Body of pancreas (tissue), 4 donors: ENCODE measurements at regions not wholly inside any gene's neighbourhood (a gene's known extent, or its start where the extent isn't known, plus 50 kb on each side); places are given as distances from the start of the nearest gene placed in this dataset.

ENCODE experiments used
- ATAC-seq: fragments of 150-250 bp; one replicate; pipeline ENCODE4 v1.9.1; 2016
- DNase-seq, 4 donors: peaks; one replicate each; pipeline ENCODE4 v3.0.0-alpha.2; 2019
- H3K27ac ChIP-seq, 4 donors: fragments of 200-600 bp; sonication (generic); 1 replicate in 3 of 4; 2 replicates in 1 of 4; pipeline versions ENCODE4 v1.5.1 to v1.6.1; 2016 to 2019; ENCODE audit warnings: mild to moderate bottlenecking in 1 of 4, mixed read lengths in 1 of 4, moderate library complexity in 1 of 4
- H3K27me3 ChIP-seq, 2 donors: fragments of 200-600 bp; sonication (generic); one replicate each; pipeline ENCODE4 v1.6.0; 2016; ENCODE audit warnings: mild to moderate bottlenecking in 1 of 2
- H3K36me3 ChIP-seq, 2 donors: fragments of 200-600 bp; sonication (generic); replicated peaks in 1 of 2; 2 replicates each; pipeline ENCODE4 v1.5.1; 2016; ENCODE audit warnings: low read depth in 2 of 2; ENCODE audit not compliant: insufficient read depth in 1 of 2
- H3K4me1 ChIP-seq: fragments of 200-600 bp; sonication (generic); one replicate; pipeline ENCODE4 v1.6.0; 2016
- H3K4me3 ChIP-seq, 2 donors: fragments of 200-600 bp; sonication (generic); 1 replicate in 1 of 2; 2 replicates in 1 of 2; pipeline ENCODE4 v1.5.1; 2016 to 2019
- H3K9me3 ChIP-seq, 3 donors: fragments of 200-600 bp; sonication (generic); 1 replicate in 2 of 3; 2 replicates in 1 of 3; pipeline ENCODE4 v1.5.1; 2016
- POLR2A ChIP-seq, 3 donors: fragments of 450-650 bp; IDR thresholded peaks; one replicate each; pipeline ENCODE4 v1.6.1; 2016; ENCODE audit warnings: antibody characterized with exemption in 3 of 3, mild to moderate bottlenecking in 2 of 3
- WGBS, 2 donors: methylation state at CpG; one replicate each; pipeline ENCODE4 v1.1.5; 2017; 5-methylcytosine and 5-hydroxymethylcytosine counted together
- intact Hi-C: fragments of 100-400 bp; cut with DNase I; formaldehyde crosslinking; loops from one replicate; pipeline ENCODE4 v1.15.1; 2023
- TF ChIP-seq, protein P1 (sequence below), 7 experiments: fragments of 450-650 bp in 4 of 7; fragments of 200-600 bp in 3 of 7; sonication (generic) in 3 of 7; IDR thresholded peaks; one replicate each; pipeline ENCODE4 v1.5.1; 2016 to 2019; ENCODE audit warnings: antibody characterized with exemption in 7 of 7

DNA sequence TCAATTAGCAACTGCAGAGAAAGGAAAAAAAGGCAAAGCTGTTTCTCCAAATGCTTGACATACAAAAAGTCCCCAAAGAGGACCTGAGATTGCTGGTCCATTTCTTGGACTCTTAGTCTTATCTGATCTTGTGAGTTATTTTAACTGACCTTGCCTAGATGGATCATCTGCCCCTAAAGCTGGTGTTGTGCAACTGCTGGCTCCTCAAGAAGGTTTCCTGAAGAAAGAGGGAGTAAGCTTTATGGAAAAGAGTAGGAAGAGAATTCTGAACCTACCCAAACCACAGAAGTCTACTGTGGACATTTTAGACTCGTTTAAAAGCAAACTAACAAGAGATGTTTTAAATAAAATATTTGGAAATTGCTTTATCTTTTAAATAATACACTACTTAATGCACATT lies 140.0 kb upstream of the HS3ST3A1 start:
- no peak overlapping the region for H3K27ac ChIP-seq
- no peaks in the 10 kb centered on the region for H3K36me3 ChIP-seq
- H3K9me3 ChIP-seq = no peaks in the 10 kb centered on the region
- intact Hi-C loops = no loop called here
- TF ChIP-seq, protein P1, sequence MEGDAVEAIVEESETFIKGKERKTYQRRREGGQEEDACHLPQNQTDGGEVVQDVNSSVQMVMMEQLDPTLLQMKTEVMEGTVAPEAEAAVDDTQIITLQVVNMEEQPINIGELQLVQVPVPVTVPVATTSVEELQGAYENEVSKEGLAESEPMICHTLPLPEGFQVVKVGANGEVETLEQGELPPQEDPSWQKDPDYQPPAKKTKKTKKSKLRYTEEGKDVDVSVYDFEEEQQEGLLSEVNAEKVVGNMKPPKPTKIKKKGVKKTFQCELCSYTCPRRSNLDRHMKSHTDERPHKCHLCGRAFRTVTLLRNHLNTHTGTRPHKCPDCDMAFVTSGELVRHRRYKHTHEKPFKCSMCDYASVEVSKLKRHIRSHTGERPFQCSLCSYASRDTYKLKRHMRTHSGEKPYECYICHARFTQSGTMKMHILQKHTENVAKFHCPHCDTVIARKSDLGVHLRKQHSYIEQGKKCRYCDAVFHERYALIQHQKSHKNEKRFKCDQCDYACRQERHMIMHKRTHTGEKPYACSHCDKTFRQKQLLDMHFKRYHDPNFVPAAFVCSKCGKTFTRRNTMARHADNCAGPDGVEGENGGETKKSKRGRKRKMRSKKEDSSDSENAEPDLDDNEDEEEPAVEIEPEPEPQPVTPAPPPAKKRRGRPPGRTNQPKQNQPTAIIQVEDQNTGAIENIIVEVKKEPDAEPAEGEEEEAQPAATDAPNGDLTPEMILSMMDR (IDR thresholded peaks at IDR 0.05) = no peak
- TF ChIP-seq POLR2A (IDR thresholded peaks at IDR 0.05) = no peak
- no peaks in the 10 kb centered on the region for H3K27me3 ChIP-seq
- H3K4me1 ChIP-seq = no peaks in the 10 kb centered on the region
- WGBS, 2 donors = 53 to 56% methylated on average over 1 of the region's 1 CpG
- DNase-seq = no peak
- ATAC-seq = no peak
- H3K4me3 ChIP-seq = no peak overlapping the region

DNA sequence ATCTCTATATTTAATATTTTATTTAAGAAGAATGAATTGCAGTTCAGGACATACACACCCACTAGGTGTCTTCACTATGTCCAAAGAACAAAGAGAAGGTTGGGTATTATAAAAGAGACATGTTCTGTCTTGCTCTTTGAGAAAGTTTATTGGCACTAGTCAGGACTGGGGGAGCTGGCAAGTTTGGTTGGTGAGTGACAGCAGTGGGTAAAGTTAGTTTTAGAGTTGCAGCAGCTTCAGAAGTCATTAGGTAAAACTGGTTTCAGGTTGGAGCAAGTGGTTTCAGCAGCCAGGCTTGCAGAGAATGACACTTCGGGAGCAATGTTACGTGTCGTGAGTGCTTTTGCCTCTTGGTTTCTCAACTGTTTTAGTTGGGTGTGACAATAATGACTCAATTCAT lies 142.2 kb upstream of the HS3ST3A1 start:
- intact Hi-C loops = no loop called here
- no peak for ATAC-seq
- TF ChIP-seq POLR2A (IDR thresholded peaks at IDR 0.05) = no peak
- TF ChIP-seq, protein P1 (IDR thresholded peaks at IDR 0.05) = no peak
- Histone ChIP-seq H3K36me3 (no peaks in the 10 kb centered on the region), H3K27me3 (no peaks in the 10 kb centered on the region), H3K4me3 (no peak overlapping the region), H3K9me3 (peaks cover 0 to 3% (median 0%) of the 10 kb centered on the region in 3 donors), H3K27ac (no peak overlapping the region), H3K4me1 (no peaks in the 10 kb centered on the region)
- WGBS, 2 donors = 73 to 78% methylated on average over 3 of the region's 3 CpGs
- DNase-seq = no peak

GRCh38 chr17:13746404-13746803 lies 144.7 kb upstream of the HS3ST3A1 start:
- Histone ChIP-seq H3K27me3 (no peaks in the 10 kb centered on the region), H3K4me3 (no peak overlapping the region), H3K27ac (no peak overlapping the region), H3K36me3 (no peaks in the 10 kb centered on the region), H3K9me3 (peaks cover 0 to 3% (median 0%) of the 10 kb centered on the region in 3 donors), H3K4me1 (no peaks in the 10 kb centered on the region)
- DNase-seq (no peak), ATAC-seq (no peak)
- TF ChIP-seq POLR2A (IDR thresholded peaks at IDR 0.05) = no peak
- TF ChIP-seq, protein P1 (IDR thresholded peaks at IDR 0.05) = no peak
- WGBS, 2 donors = 66 to 67% methylated on average over 9 of the region's 9 CpGs
- intact Hi-C loops = no loop called here

- no peak overlapping the region for H3K27ac ChIP-seq
- 68 to 69% methylated on average over 5 of the region's 5 CpGs for WGBS, 2 donors
- ATAC-seq (no peak), DNase-seq (no peak)
- no peak for TF ChIP-seq POLR2A (IDR thresholded peaks at IDR 0.05)
- TF ChIP-seq, protein P1 (IDR thresholded peaks at IDR 0.05) = no peak
- no peak overlapping the region for H3K4me3 ChIP-seq
- H3K27me3 ChIP-seq = no peaks in the 10 kb centered on the region
- H3K4me1 ChIP-seq = no peaks in the 10 kb centered on the region
- H3K36me3 ChIP-seq = no peaks in the 10 kb centered on the region
- peaks cover 0 to 3% (median 0%) of the 10 kb centered on the region in 3 donors for H3K9me3 ChIP-seq
- intact Hi-C loops = no loop called here
Measured at GRCh38 chr17:13749166-13749890, 147.6 kb upstream of the HS3ST3A1 start.

- intact Hi-C loops = no loop called here
- WGBS, 2 donors = 18 to 24% methylated on average over 1 of the region's 1 CpG
- no peak overlapping the region for H3K27ac ChIP-seq
- H3K4me3 ChIP-seq = no peak overlapping the region
- ATAC-seq (no peak), DNase-seq (no peak)
- no peaks in the 10 kb centered on the region for H3K4me1 ChIP-seq
- peaks cover 0 to 3% (median 0%) of the 10 kb centered on the region in 3 donors for H3K9me3 ChIP-seq
- TF ChIP-seq POLR2A (IDR thresholded peaks at IDR 0.05) = no peak
- TF ChIP-seq, protein P1 (IDR thresholded peaks at IDR 0.05) = no peak
- no peaks in the 10 kb centered on the region for H3K36me3 ChIP-seq
- H3K27me3 ChIP-seq = no peaks in the 10 kb centered on the region
Measured at GRCh38 chr17:13749891-13750235, 148.1 kb upstream of the HS3ST3A1 start.
